Loucy (cell line): ENCODE measurements at regions not wholly inside any gene's neighbourhood (a gene's known extent, or its start where the extent isn't known, plus 50 kb on each side); places are given as distances from the start of the nearest gene placed in this dataset.
"Not testable (repeated sequence)": the region's sequence is repeated elsewhere in the genome, so short reads cannot be mapped to it uniquely, and the experiment has no call there.

Experiments used
- H2AFZ ChIP-seq: fragments of 200-600 bp; sonication (generic); 2 replicates; pipeline ENCODE4 v1.6.0; 2016; ENCODE audit warnings: antibody characterized with exemption, mild to moderate bottlenecking, low read length, moderate library complexity
- H3F3A ChIP-seq: fragments of 200-600 bp; 2 replicates; pipeline ENCODE4 v1.6.0; 2016; ENCODE audit warnings: antibody characterized with exemption, low read depth, mild to moderate bottlenecking
- H3K27me3 ChIP-seq: fragments of 200-600 bp; sonication (generic); 2 replicates; pipeline ENCODE4 v1.6.1; 2014; ENCODE audit warnings: low read length, mild to moderate bottlenecking; ENCODE audit not compliant: insufficient read depth, poor library complexity, severe bottlenecking
- H3K36me3 ChIP-seq: fragments of 200-600 bp; sonication (generic); 2 replicates; pipeline ENCODE4 v1.6.1; 2016; ENCODE audit warnings: low read length; ENCODE audit not compliant: insufficient read depth
- H3K4me1 ChIP-seq: fragments of 200-600 bp; sonication (generic); 2 replicates; pipeline ENCODE4 v1.5.1; 2014; ENCODE audit warnings: low read length, mild to moderate bottlenecking; ENCODE audit not compliant: insufficient read depth, poor library complexity, severe bottlenecking
- H3K4me2 ChIP-seq: fragments of 200-600 bp; sonication (generic); 2 replicates; pipeline ENCODE4 v1.6.0; 2014; ENCODE audit warnings: antibody characterized with exemption, low read length, low read depth, mild to moderate bottlenecking; ENCODE audit not compliant: poor library complexity, severe bottlenecking
- H3K4me3 ChIP-seq: fragments of 200-600 bp; sonication (generic); 2 replicates; pipeline ENCODE4 v1.5.1; 2014; ENCODE audit warnings: low read length, mild to moderate bottlenecking, mixed read lengths; ENCODE audit not compliant: poor library complexity, severe bottlenecking
- H3K79me2 ChIP-seq: fragments of 200-600 bp; sonication (generic); 2 replicates; pipeline ENCODE4 v1.6.1; 2014; ENCODE audit warnings: low read length; ENCODE audit not compliant: insufficient read depth
- H3K9ac ChIP-seq: fragments of 200-600 bp; sonication (generic); 2 replicates; pipeline ENCODE4 v1.6.0; 2014; ENCODE audit warnings: mild to moderate bottlenecking, low read depth, low read length, moderate library complexity; ENCODE audit not compliant: poor library complexity, severe bottlenecking
- H3K9me2 ChIP-seq: fragments of 200-600 bp; sonication (generic); replicated peaks from 2 replicates; pipeline ENCODE4 v1.6.1; 2016; ENCODE audit warnings: low read depth, low read length, mixed read lengths
- H3K9me3 ChIP-seq: fragments of 200-600 bp; sonication (generic); 2 replicates; pipeline ENCODE4 v1.6.1; 2014; ENCODE audit warnings: mild to moderate bottlenecking, antibody characterized with exemption, low read length, low read depth; ENCODE audit not compliant: insufficient read depth
- H4K20me1 ChIP-seq: fragments of 200-600 bp; sonication (generic); 2 replicates; pipeline ENCODE4 v1.6.0; 2014; ENCODE audit warnings: antibody characterized with exemption, low read length, mild to moderate bottlenecking; ENCODE audit not compliant: insufficient read depth, poor library complexity, severe bottlenecking
- EZH2phosphoT487 ChIP-seq: fragments of 200-600 bp; IDR thresholded peaks from 2 replicates; pipeline ENCODE4 v1.6.1; 2018; ENCODE audit warnings: antibody characterized with exemption, mild to moderate bottlenecking, moderate library complexity, borderline replicate concordance
- TF ChIP-seq, protein P1 (sequence below): fragments of 200-600 bp; sonication (generic); conservative IDR thresholded peaks from 2 replicates; pipeline ENCODE4 v1.5.1; 2014; ENCODE audit warnings: mild to moderate bottlenecking, antibody characterized with exemption, low read length

DNA sequence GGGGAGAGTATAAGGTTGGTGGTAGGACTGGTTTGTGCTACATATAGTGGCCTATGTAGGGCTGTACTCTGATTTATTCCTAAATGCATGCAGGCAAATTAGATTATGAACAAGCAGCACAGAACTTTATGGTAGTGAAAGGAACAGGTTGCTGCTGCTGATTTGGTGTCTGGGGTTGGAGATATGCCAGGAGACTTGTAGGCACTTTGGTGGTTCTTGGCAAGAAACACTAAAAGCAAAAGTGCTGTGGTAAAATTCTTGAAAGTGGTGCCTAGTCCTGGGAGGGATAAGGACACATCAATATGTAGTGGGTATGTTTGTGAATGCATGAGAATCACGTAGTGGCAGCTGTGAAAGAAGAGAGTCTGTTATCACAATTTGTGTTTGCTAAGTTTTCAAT is 2126.0 kb downstream of the TP53TG3F start:
- no peak for TF ChIP-seq EZH2phosphoT487
- TF ChIP-seq, protein P1, sequence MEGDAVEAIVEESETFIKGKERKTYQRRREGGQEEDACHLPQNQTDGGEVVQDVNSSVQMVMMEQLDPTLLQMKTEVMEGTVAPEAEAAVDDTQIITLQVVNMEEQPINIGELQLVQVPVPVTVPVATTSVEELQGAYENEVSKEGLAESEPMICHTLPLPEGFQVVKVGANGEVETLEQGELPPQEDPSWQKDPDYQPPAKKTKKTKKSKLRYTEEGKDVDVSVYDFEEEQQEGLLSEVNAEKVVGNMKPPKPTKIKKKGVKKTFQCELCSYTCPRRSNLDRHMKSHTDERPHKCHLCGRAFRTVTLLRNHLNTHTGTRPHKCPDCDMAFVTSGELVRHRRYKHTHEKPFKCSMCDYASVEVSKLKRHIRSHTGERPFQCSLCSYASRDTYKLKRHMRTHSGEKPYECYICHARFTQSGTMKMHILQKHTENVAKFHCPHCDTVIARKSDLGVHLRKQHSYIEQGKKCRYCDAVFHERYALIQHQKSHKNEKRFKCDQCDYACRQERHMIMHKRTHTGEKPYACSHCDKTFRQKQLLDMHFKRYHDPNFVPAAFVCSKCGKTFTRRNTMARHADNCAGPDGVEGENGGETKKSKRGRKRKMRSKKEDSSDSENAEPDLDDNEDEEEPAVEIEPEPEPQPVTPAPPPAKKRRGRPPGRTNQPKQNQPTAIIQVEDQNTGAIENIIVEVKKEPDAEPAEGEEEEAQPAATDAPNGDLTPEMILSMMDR, result no peak
- H3F3A ChIP-seq, result no peaks in the 10 kb centered on the region
- no peaks in the 10 kb centered on the region for H3K36me3 ChIP-seq
- no peak overlapping the region for H3K9ac ChIP-seq
- H3K79me2 ChIP-seq, result no peaks in the 10 kb centered on the region
- no peaks in the 10 kb centered on the region for H3K9me2 ChIP-seq
- H3K9me3 ChIP-seq, result peaks cover 9% of the 10 kb centered on the region; the same call in 1 of the 2 replicates
- H3K4me1 ChIP-seq, result no peaks in the 10 kb centered on the region
- H3K4me2 ChIP-seq, result no peak overlapping the region
- H2AFZ ChIP-seq, result no peak overlapping the region
- H3K27me3 ChIP-seq, result no peaks in the 10 kb centered on the region
- H4K20me1 ChIP-seq, result no peaks in the 10 kb centered on the region
- no peak overlapping the region for H3K4me3 ChIP-seq

DNA sequence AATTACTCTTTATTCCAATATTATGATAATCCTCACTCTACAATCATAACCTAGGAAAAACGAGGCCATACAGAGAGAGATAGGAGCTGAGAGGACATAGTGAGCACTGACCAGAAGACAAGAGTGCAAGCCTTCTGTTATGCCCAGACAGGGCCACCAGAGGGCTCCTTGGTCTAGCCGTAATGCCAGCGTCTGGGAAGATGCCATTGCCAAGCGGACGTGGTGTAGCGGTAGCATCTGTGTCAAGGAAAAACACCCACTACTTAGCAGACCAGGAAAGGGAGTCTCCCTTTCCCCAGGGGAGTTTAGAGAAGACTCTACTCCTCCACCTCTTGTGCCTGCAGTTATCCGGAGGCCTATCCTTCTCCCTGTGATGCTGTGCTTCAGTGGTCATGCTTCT is 2131.5 kb downstream of the TP53TG3F start:
- not testable (repeated sequence) for H4K20me1 ChIP-seq, H3F3A ChIP-seq, H3K4me2 ChIP-seq, H3K27me3 ChIP-seq, H3K36me3 ChIP-seq, H3K79me2 ChIP-seq, H3K9ac ChIP-seq, H2AFZ ChIP-seq, H3K9me2 ChIP-seq, H3K9me3 ChIP-seq, H3K4me1 ChIP-seq, H3K4me3 ChIP-seq
- TF ChIP-seq, protein P1, result 0 out of 2 replicates have a peak, but pooled peaks have one; percentile 20

DNA sequence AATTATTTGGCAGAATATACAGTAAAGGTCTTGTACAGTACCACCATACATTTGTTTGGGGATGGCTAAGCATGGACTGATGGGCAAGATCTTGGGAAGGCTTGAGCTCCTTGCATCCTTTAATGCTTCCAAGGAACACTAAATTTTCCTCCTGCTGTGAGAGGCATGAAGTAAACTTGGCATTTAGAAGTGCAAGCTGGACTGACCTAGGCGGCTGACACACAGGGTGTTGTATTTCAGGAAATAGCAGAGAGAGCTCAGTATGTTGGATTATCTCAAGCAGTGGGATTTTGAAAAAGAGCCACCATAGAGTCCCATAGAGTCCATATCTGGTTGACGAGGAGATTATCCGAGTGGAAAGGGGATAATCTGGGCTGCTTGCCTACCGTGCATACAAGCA is 2137.1 kb downstream of the TP53TG3F start:
- Histone ChIP-seq H3K27me3 (no peaks in the 10 kb centered on the region), H3K4me3 (no peak overlapping the region), H3K9me3 (no peaks in the 10 kb centered on the region), H3K4me1 (no peaks in the 10 kb centered on the region), H3K79me2 (no peaks in the 10 kb centered on the region), H4K20me1 (no peaks in the 10 kb centered on the region), H3K9me2 (no peaks in the 10 kb centered on the region), H3F3A (no peaks in the 10 kb centered on the region), H2AFZ (no peak overlapping the region), H3K4me2 (no peak overlapping the region), H3K9ac (no peak overlapping the region), H3K36me3 (no peaks in the 10 kb centered on the region)
- no peak for TF ChIP-seq EZH2phosphoT487
- TF ChIP-seq, protein P1, result no peak
